GM23338 (cell line): ENCODE measurements at regions not wholly inside any gene's neighbourhood (a gene's known extent, or its start where the extent isn't known, plus 50 kb on each side); places are given as distances from the start of the nearest gene placed in this dataset.

Source experiments
- CREB1 ChIP-seq: fragments of 250-450 bp; sonication (Bioruptor Pico); IDR thresholded peaks from 2 replicates; pipeline ENCODE4 v1.5.0; 2020; ENCODE audit warnings: low read depth, mild to moderate bottlenecking, moderate library complexity
- EZH2 ChIP-seq: fragments of 200-600 bp; sonication (generic); IDR thresholded peaks from one replicate; pipeline ENCODE4 v1.8.0; 2017; ENCODE audit warnings: antibody characterized with exemption, mild to moderate bottlenecking, low read depth; ENCODE audit not compliant: unreplicated experiment
- JUNB ChIP-seq: IDR thresholded peaks from one replicate; pipeline ENCODE4 v1.6.1; 2016; ENCODE audit warnings: antibody characterized with exemption; ENCODE audit not compliant: unreplicated experiment
- NANOG ChIP-seq: IDR thresholded peaks from 2 replicates; pipeline ENCODE4 v1.6.1; 2016; ENCODE audit warnings: antibody characterized with exemption, borderline replicate concordance
- POLR2AphosphoS5 ChIP-seq: IDR thresholded peaks from 2 replicates; pipeline ENCODE4 v1.6.1; 2016; ENCODE audit warnings: antibody characterized with exemption, low read depth
- STAT1 ChIP-seq: IDR thresholded peaks from one replicate; pipeline ENCODE4 v1.6.1; 2016; ENCODE audit warnings: antibody characterized with exemption; ENCODE audit not compliant: unreplicated experiment
- ZNF114 ChIP-seq: fragments of 250-450 bp; sonication (Bioruptor Pico); IDR thresholded peaks from 2 replicates; pipeline ENCODE4 v1.5.0; 2020; ENCODE audit warnings: mild to moderate bottlenecking, moderate library complexity
- TF ChIP-seq, protein P1 (sequence below): fragments of 250-450 bp; sonication (Bioruptor Pico); IDR thresholded peaks from 2 replicates; pipeline ENCODE4 v1.5.0; 2020; ENCODE audit warnings: mild to moderate bottlenecking, moderate library complexity
- TF ChIP-seq, protein P2 (sequence below): IDR thresholded peaks from 2 replicates; pipeline ENCODE4 v1.6.1; 2016; ENCODE audit warnings: antibody characterized with exemption
- TF ChIP-seq, protein P3 (sequence below): IDR thresholded peaks from one replicate; pipeline ENCODE4 v1.6.1; 2018; ENCODE audit warnings: antibody characterized with exemption; ENCODE audit not compliant: unreplicated experiment

DNA sequence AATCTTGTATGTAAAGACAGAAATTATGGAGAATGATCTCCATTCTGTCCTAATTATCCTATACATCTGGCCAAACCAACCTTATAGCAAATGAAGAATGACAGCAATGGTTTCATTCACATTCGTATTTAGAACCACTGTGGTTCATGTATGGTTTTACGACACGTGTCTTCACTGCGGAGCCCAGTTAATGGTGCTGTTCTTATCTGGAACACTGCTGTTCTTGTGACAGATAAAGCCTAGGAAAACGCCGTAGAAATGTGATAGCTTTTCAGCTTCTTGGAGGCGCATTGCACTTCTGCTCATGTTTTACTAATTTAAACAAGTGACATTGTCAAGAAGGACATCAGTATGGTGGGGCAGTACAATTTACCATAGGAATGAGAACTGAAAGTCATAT lies 2266.4 kb upstream of the TENM3 start (continued):
- TF ChIP-seq, protein P1, sequence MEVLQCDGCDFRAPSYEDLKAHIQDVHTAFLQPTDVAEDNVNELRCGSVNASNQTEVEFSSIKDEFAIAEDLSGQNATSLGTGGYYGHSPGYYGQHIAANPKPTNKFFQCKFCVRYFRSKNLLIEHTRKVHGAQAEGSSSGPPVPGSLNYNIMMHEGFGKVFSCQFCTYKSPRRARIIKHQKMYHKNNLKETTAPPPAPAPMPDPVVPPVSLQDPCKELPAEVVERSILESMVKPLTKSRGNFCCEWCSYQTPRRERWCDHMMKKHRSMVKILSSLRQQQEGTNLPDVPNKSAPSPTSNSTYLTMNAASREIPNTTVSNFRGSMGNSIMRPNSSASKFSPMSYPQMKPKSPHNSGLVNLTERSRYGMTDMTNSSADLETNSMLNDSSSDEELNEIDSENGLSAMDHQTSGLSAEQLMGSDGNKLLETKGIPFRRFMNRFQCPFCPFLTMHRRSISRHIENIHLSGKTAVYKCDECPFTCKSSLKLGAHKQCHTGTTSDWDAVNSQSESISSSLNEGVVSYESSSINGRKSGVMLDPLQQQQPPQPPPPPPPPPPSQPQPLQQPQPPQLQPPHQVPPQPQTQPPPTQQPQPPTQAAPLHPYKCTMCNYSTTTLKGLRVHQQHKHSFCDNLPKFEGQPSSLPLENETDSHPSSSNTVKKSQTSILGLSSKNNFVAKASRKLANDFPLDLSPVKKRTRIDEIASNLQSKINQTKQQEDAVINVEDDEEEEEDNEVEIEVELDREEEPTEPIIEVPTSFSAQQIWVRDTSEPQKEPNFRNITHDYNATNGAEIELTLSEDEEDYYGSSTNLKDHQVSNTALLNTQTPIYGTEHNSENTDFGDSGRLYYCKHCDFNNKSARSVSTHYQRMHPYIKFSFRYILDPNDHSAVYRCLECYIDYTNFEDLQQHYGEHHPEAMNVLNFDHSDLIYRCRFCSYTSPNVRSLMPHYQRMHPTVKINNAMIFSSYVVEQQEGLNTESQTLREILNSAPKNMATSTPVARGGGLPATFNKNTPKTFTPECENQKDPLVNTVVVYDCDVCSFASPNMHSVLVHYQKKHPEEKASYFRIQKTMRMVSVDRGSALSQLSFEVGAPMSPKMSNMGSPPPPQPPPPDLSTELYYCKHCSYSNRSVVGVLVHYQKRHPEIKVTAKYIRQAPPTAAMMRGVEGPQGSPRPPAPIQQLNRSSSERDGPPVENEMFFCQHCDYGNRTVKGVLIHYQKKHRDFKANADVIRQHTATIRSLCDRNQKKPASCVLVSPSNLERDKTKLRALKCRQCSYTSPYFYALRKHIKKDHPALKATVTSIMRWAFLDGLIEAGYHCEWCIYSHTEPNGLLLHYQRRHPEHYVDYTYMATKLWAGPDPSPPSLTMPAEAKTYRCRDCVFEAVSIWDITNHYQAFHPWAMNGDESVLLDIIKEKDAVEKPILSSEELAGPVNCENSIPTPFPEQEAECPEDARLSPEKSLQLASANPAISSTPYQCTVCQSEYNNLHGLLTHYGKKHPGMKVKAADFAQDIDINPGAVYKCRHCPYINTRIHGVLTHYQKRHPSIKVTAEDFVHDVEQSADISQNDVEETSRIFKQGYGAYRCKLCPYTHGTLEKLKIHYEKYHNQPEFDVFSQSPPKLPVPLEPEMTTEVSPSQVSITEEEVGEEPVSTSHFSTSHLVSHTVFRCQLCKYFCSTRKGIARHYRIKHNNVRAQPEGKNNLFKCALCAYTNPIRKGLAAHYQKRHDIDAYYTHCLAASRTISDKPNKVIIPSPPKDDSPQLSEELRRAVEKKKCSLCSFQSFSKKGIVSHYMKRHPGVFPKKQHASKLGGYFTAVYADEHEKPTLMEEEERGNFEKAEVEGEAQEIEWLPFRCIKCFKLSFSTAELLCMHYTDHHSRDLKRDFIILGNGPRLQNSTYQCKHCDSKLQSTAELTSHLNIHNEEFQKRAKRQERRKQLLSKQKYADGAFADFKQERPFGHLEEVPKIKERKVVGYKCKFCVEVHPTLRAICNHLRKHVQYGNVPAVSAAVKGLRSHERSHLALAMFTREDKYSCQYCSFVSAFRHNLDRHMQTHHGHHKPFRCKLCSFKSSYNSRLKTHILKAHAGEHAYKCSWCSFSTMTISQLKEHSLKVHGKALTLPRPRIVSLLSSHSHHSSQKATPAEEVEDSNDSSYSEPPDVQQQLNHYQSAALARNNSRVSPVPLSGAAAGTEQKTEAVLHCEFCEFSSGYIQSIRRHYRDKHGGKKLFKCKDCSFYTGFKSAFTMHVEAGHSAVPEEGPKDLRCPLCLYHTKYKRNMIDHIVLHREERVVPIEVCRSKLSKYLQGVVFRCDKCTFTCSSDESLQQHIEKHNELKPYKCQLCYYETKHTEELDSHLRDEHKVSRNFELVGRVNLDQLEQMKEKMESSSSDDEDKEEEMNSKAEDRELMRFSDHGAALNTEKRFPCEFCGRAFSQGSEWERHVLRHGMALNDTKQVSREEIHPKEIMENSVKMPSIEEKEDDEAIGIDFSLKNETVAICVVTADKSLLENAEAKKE (CRISPR knock-in tag), result no peak
- TF ChIP-seq POLR2AphosphoS5, result no peak
- TF ChIP-seq NANOG, result no peak
- TF ChIP-seq ZNF114 (CRISPR knock-in tag), result no peak
- TF ChIP-seq, protein P2, sequence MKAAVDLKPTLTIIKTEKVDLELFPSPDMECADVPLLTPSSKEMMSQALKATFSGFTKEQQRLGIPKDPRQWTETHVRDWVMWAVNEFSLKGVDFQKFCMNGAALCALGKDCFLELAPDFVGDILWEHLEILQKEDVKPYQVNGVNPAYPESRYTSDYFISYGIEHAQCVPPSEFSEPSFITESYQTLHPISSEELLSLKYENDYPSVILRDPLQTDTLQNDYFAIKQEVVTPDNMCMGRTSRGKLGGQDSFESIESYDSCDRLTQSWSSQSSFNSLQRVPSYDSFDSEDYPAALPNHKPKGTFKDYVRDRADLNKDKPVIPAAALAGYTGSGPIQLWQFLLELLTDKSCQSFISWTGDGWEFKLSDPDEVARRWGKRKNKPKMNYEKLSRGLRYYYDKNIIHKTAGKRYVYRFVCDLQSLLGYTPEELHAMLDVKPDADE, result no peak
- TF ChIP-seq STAT1, result no peak
- TF ChIP-seq CREB1 (CRISPR knock-in tag), result no peak
- no peak for TF ChIP-seq EZH2
- TF ChIP-seq, protein P3, sequence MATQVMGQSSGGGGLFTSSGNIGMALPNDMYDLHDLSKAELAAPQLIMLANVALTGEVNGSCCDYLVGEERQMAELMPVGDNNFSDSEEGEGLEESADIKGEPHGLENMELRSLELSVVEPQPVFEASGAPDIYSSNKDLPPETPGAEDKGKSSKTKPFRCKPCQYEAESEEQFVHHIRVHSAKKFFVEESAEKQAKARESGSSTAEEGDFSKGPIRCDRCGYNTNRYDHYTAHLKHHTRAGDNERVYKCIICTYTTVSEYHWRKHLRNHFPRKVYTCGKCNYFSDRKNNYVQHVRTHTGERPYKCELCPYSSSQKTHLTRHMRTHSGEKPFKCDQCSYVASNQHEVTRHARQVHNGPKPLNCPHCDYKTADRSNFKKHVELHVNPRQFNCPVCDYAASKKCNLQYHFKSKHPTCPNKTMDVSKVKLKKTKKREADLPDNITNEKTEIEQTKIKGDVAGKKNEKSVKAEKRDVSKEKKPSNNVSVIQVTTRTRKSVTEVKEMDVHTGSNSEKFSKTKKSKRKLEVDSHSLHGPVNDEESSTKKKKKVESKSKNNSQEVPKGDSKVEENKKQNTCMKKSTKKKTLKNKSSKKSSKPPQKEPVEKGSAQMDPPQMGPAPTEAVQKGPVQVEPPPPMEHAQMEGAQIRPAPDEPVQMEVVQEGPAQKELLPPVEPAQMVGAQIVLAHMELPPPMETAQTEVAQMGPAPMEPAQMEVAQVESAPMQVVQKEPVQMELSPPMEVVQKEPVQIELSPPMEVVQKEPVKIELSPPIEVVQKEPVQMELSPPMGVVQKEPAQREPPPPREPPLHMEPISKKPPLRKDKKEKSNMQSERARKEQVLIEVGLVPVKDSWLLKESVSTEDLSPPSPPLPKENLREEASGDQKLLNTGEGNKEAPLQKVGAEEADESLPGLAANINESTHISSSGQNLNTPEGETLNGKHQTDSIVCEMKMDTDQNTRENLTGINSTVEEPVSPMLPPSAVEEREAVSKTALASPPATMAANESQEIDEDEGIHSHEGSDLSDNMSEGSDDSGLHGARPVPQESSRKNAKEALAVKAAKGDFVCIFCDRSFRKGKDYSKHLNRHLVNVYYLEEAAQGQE, result no peak
- no peak for TF ChIP-seq JUNB
